ENCODE measurements at regions not wholly inside any gene's neighbourhood (a gene's known extent, or its start where the extent isn't known, plus 50 kb on each side); places are given as distances from the start of the nearest gene placed in this dataset.

- intact Hi-C loops (cut with DNase I), result no loop called here
- Histone ChIP-seq H3K36me3 (ENCODE audit: control insufficient read depth in 2 of 3, insufficient read depth in 3 of 3, low read length in 3 of 3) (no peaks in the 10 kb centered on the region), H3K27me3 (ENCODE audit: control insufficient read depth, insufficient read depth, low read length) (no peaks in the 10 kb centered on the region), H3K4me3 (ENCODE audit: low read length in 3 of 3) (peak overlapping the region in 1 of 3 donors; percentile 3), H3K9me3 (ENCODE audit: control insufficient read depth in 2 of 3, insufficient read depth in 1 of 3, low read length in 3 of 3) (no peaks in the 10 kb centered on the region), H3K27ac (ENCODE audit: low read depth in 2 of 2, low read length in 2 of 2) (no peak overlapping the region), H3K9ac (ENCODE audit: low read length in 3 of 3) (no peak overlapping the region), H3K4me1 (ENCODE audit: control insufficient read depth in 2 of 3, insufficient read depth in 2 of 3, low read depth in 1 of 3, low read length in 3 of 3) (no peaks in the 10 kb centered on the region)
- FAIRE-seq (no peak), DNase-seq (no peak)
- TF ChIP-seq, protein P1, sequence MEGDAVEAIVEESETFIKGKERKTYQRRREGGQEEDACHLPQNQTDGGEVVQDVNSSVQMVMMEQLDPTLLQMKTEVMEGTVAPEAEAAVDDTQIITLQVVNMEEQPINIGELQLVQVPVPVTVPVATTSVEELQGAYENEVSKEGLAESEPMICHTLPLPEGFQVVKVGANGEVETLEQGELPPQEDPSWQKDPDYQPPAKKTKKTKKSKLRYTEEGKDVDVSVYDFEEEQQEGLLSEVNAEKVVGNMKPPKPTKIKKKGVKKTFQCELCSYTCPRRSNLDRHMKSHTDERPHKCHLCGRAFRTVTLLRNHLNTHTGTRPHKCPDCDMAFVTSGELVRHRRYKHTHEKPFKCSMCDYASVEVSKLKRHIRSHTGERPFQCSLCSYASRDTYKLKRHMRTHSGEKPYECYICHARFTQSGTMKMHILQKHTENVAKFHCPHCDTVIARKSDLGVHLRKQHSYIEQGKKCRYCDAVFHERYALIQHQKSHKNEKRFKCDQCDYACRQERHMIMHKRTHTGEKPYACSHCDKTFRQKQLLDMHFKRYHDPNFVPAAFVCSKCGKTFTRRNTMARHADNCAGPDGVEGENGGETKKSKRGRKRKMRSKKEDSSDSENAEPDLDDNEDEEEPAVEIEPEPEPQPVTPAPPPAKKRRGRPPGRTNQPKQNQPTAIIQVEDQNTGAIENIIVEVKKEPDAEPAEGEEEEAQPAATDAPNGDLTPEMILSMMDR (IDR thresholded peaks at IDR 0.05; ENCODE audit: borderline replicate concordance, extremely low read depth, insufficient read depth), result no peak
Measured at GRCh38 chr4:165588534-165589315, 209.9 kb downstream of the CPE start.

- no peak for DNase-seq
- Histone ChIP-seq H3K27ac (ENCODE audit: low read depth in 2 of 2, low read length in 2 of 2) (no peak overlapping the region), H3K9ac (ENCODE audit: low read length in 3 of 3) (no peak overlapping the region), H3K9me3 (ENCODE audit: control insufficient read depth in 2 of 3, insufficient read depth in 1 of 3, low read length in 3 of 3) (no peaks in the 10 kb centered on the region), H3K36me3 (ENCODE audit: control insufficient read depth in 2 of 3, insufficient read depth in 3 of 3, low read length in 3 of 3) (no peaks in the 10 kb centered on the region), H3K27me3 (ENCODE audit: control insufficient read depth, insufficient read depth, low read length) (no peaks in the 10 kb centered on the region), H3K4me3 (ENCODE audit: low read length in 3 of 3) (no peak overlapping the region), H3K4me1 (ENCODE audit: control insufficient read depth in 2 of 3, insufficient read depth in 2 of 3, low read depth in 1 of 3, low read length in 3 of 3) (no peaks in the 10 kb centered on the region)
- FAIRE-seq, result no peak
- intact Hi-C loops (cut with DNase I), result no loop called here
- TF ChIP-seq, protein P1 (IDR thresholded peaks at IDR 0.05; ENCODE audit: borderline replicate concordance, extremely low read depth, insufficient read depth), result no peak
Measured at GRCh38 chr4:165592386-165592785, 213.6 kb downstream of the CPE start.

DNA sequence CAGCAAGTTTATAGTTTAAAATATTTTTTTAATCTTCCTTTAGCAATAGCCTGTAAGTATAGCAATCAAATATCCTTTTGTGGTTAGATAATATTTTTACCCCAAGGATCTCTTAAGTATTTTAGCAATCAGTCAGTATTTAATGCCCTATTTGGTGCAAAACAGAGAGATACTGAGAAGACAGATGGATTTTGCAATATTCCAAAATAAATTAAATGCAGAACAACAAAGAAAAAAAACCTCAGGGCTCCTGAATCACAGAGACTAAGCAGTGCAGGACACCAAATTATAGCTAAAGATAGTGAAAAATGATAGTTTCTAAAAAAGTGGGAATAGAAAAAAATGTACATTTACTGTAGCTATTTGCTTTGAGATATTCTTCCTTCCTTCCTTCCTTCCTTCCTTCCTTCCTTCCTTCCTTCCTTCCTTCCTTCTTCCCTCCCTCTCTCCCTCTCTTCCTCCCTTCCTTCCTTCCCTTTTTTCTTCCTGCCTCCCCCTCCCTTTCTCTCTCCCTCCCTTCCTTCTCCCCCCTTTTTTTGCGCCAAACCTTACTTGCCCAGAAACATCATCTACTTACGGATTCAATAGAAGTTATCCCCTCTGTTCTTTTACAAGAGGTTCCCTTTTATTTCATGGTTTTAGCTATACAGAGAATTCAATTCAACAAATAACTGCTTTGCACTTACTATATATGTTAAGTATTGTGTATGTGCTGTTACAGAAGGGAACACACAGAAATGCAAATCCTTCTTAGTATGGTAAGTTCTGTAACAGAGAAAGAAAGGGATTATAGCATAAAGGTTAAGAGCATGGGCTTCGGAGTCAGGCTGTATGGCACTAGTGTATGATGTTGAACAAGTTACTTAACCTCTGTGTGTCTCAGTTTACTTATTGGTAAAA lies 219.0 kb downstream of the CPE start:
- H3K9ac ChIP-seq (ENCODE audit: low read length in 3 of 3), result no peak overlapping the region
- H3K36me3 ChIP-seq (ENCODE audit: control insufficient read depth in 2 of 3, insufficient read depth in 3 of 3, low read length in 3 of 3), result no peaks in the 10 kb centered on the region
- H3K9me3 ChIP-seq (ENCODE audit: control insufficient read depth in 2 of 3, insufficient read depth in 1 of 3, low read length in 3 of 3), result no peaks in the 10 kb centered on the region
- FAIRE-seq, result no peak
- TF ChIP-seq, protein P1 (IDR thresholded peaks at IDR 0.05; ENCODE audit: borderline replicate concordance, extremely low read depth, insufficient read depth), result no peak
- no peak overlapping the region for H3K27ac ChIP-seq (ENCODE audit: low read depth in 2 of 2, low read length in 2 of 2)
- intact Hi-C loops (cut with DNase I), result no loop called here
- no peaks in the 10 kb centered on the region for H3K27me3 ChIP-seq (ENCODE audit: control insufficient read depth, insufficient read depth, low read length)
- H3K4me3 ChIP-seq (ENCODE audit: low read length in 3 of 3), result no peak overlapping the region
- no peak for DNase-seq
- H3K4me1 ChIP-seq (ENCODE audit: control insufficient read depth in 2 of 3, insufficient read depth in 2 of 3, low read depth in 1 of 3, low read length in 3 of 3), result no peaks in the 10 kb centered on the region

All from kidney (tissue), 13 donors.